NCI-H774 (cell line): ENCODE measurements at regions not wholly inside any gene's neighbourhood (a gene's known extent, or its start where the extent isn't known, plus 50 kb on each side); places are given as distances from the start of the nearest gene placed in this dataset.

Source experiments
- DNase-seq: peaks from one replicate; lab custom pipeline; 2025; lab: John Stamatoyannopoulos, UW

- DNase-seq: no peak
These were observed 88.4 kb downstream of the CTTN start for GRCh38 chr11:70486731-70487130.

GRCh38 chr11:70487160-70487559 lies 88.8 kb downstream of the CTTN start:
- no peak for DNase-seq

- DNase-seq: no peak
These were observed 89.4 kb downstream of the CTTN start for GRCh38 chr11:70487756-70488155.

- DNase-seq: no peak
These were observed 89.9 kb downstream of the CTTN start for GRCh38 chr11:70488171-70488703.

GRCh38 chr11:70489276-70489675 lies 90.9 kb downstream of the CTTN start:
- no peak for DNase-seq

- DNase-seq: no peak
These were observed 91.9 kb downstream of the CTTN start for GRCh38 chr11:70490208-70490607.

GRCh38 chr11:70490723-70491558 lies 92.6 kb downstream of the CTTN start:
- DNase-seq: no peak

GRCh38 chr11:70491696-70492472 lies 93.6 kb downstream of the CTTN start:
- DNase-seq: no peak

- no peak for DNase-seq
These were observed 94.8 kb downstream of the CTTN start for GRCh38 chr11:70493089-70493474.

GRCh38 chr11:70493891-70494290 lies 95.6 kb downstream of the CTTN start:
- no peak for DNase-seq

GRCh38 chr11:70494559-70495350 lies 96.4 kb downstream of the CTTN start:
- DNase-seq: no peak

GRCh38 chr11:70495351-70496310 lies 97.3 kb downstream of the CTTN start:
- DNase-seq: no peak

- no peak for DNase-seq
These were observed 98.5 kb downstream of the CTTN start for GRCh38 chr11:70496591-70497535.

- no peak for DNase-seq
These were observed 99.3 kb downstream of the CTTN start for GRCh38 chr11:70497536-70498075.

GRCh38 chr11:70498171-70498571 lies 99.8 kb downstream of the CTTN start:
- DNase-seq: no peak

- DNase-seq: no peak
These were observed 100.9 kb downstream of the CTTN start for GRCh38 chr11:70498976-70499801.

GRCh38 chr11:70500076-70500847 lies 101.9 kb downstream of the CTTN start:
- DNase-seq: no peak
